ENCODE measurements at regions not wholly inside any gene's neighbourhood (a gene's known extent, or its start where the extent isn't known, plus 50 kb on each side); places are given as distances from the start of the nearest gene placed in this dataset.
"Not testable (repeated sequence)": the region's sequence is repeated elsewhere in the genome, so short reads cannot be mapped to it uniquely, and the experiment has no call there.

- H3K27me3 ChIP-seq, result no peaks in the 10 kb centered on the region
- peak overlapping the region in 1 of 2 donors; percentile 7 for H3K27ac ChIP-seq
- H3K4me3 ChIP-seq, result peak overlapping the region; percentile 45 to 62
These were observed 115.5 kb upstream of the SMURF2 start for GRCh38 chr17:64777415-64778239.

DNA sequence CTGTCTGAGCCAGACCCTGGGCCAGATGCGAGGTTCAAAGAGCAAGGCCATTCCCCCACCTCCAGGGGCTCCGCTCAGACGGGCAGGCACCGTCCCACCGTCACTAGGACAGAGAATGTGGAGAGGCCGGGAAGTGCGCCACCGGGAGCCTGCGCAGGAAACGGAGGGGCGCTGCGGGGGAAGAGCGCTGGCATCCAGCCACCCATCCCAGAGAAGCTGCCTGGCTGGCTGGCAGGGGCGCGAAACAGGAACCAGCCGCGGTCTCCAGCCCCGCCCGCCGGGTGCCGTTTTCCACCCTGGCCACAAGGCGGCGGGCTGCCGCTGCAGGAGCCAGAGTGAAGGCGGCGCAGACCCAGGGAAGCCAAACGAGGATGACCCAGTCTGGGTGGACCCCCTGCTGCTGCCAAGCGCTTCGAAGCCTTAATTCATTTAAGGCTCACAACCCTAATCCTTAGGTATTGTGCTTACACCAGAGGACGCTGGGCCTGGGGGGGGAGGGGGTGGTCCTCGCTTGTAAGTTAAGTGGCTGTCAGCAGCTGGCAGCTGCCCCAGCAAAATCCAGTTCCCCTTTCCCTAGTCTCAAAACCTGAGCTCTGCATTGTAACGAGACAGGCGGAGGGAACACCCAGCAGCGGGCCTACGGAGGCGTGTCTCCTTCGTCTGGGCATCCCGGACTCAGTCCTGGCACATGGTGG, 114.8 kb upstream of the SMURF2 start:
- peak; percentile 90 to 96 (median 95) for TF ChIP-seq CTCF (IDR thresholded peaks at IDR 0.05)
- Histone ChIP-seq H3K4me1 (peaks cover 19 to 47% of the 10 kb centered on the region in 2 donors), H3K4me3 (peak overlapping the region; percentile 42 to 62)
- H3K9me3 ChIP-seq; H3K27ac ChIP-seq; H3K36me3 ChIP-seq; intact Hi-C loops (cut with DNase I); H3K27me3 ChIP-seq: not testable (repeated sequence)
- DNase-seq (ENCODE audit: low spot score in 2 of 2), result peak; percentile 39 to 91

More at GRCh38 chr17:64777415-64778239, 115.5 kb upstream of the SMURF2 start:
- no peak for TF ChIP-seq CTCF (IDR thresholded peaks at IDR 0.05)
- no peaks in the 10 kb centered on the region for H3K36me3 ChIP-seq
- intact Hi-C loops (cut with DNase I), result no loop called here
- no peaks in the 10 kb centered on the region for H3K9me3 ChIP-seq
- peaks cover 19 to 48% of the 10 kb centered on the region in 2 donors for H3K4me1 ChIP-seq
- peak in 1 of 2 donors; percentile 69 for DNase-seq (ENCODE audit: low spot score in 2 of 2)

- H3K27ac ChIP-seq, result no peak overlapping the region
- no peak overlapping the region for H3K4me3 ChIP-seq
- intact Hi-C loops (cut with DNase I), result no loop called here
- H3K36me3 ChIP-seq, result no peaks in the 10 kb centered on the region
- no peaks in the 10 kb centered on the region for H3K9me3 ChIP-seq
- peak in 1 of 2 donors; percentile 60 for DNase-seq (ENCODE audit: low spot score in 2 of 2)
- no peaks in the 10 kb centered on the region for H3K27me3 ChIP-seq
- H3K4me1 ChIP-seq, result peaks cover 19 to 38% of the 10 kb centered on the region in 2 donors
- TF ChIP-seq CTCF (IDR thresholded peaks at IDR 0.05), result no peak
These were observed 113.8 kb upstream of the SMURF2 start for GRCh38 chr17:64775701-64776570.

- peak in 1 of 2 donors; percentile 48 for DNase-seq (ENCODE audit: low spot score in 2 of 2)
- no peak overlapping the region for H3K27ac ChIP-seq
- H3K4me1 ChIP-seq, result peaks cover 11 to 29% of the 10 kb centered on the region in 2 donors
- no peaks in the 10 kb centered on the region for H3K9me3 ChIP-seq
- intact Hi-C loops (cut with DNase I), result no loop called here
- no peak overlapping the region for H3K4me3 ChIP-seq
- no peaks in the 10 kb centered on the region for H3K27me3 ChIP-seq
- no peak for TF ChIP-seq CTCF (IDR thresholded peaks at IDR 0.05)
- no peaks in the 10 kb centered on the region for H3K36me3 ChIP-seq
These were observed 112.9 kb upstream of the SMURF2 start for GRCh38 chr17:64774888-64775540.

Measured in ascending aorta (tissue), 2 donors.